PC-9 (cell line): ENCODE measurements at regions not wholly inside any gene's neighbourhood (a gene's known extent, or its start where the extent isn't known, plus 50 kb on each side); places are given as distances from the start of the nearest gene placed in this dataset.
A peak's percentile ranks its signal among the peaks of the same experiment; 100 is the strongest.

Experiments
- BruUV-seq: library from RNA; stranded (reverse); fragments of 400-500 nt; replicated peaks from 2 replicates; lab custom pipeline; 2021; lab: Mats Ljungman, UMichigan
- CTCF ChIA-PET: fragments of 300-600 bp; sonication (Branson Sonifier 250); formaldehyde crosslinking; loops from one replicate; lab custom pipeline; 2022; ENCODE audit warnings: antibody characterized with exemption; lab: Charles Lee
- POLR2A ChIA-PET: fragments of 300-600 bp; sonication (Branson Sonifier 250); formaldehyde crosslinking; loops from one replicate; lab custom pipeline; 2022; ENCODE audit warnings: antibody characterized with exemption; ENCODE audit not compliant: unreplicated experiment; lab: Charles Lee
- DNase-seq, 2 experiments: peaks; one replicate each; pipeline versions ENCODE4 v3.0.0 to v3.0.0-alpha.2; 2015 to 2022; ENCODE audit warnings: mixed read lengths in 1 of 2
- H2AFZ ChIP-seq: fragments of 200-600 bp; sonication (generic); 2 replicates; pipeline ENCODE4 v1.8.1; 2017; ENCODE audit warnings: antibody characterized with exemption
- H3F3A ChIP-seq: fragments of 200-600 bp; sonication (generic); 2 replicates; pipeline ENCODE4 v1.8.1; 2017; ENCODE audit warnings: antibody characterized with exemption, mild to moderate bottlenecking, low read depth; ENCODE audit not compliant: insufficient read depth
- H3K27ac ChIP-seq: fragments of 200-600 bp; sonication (generic); 2 replicates; pipeline ENCODE4 v1.6.1; 2016; ENCODE audit warnings: mixed run types
- H3K27me3 ChIP-seq: fragments of 200-600 bp; sonication (generic); 2 replicates; pipeline ENCODE4 v1.6.1; 2016; ENCODE audit warnings: low read depth, mixed run types; ENCODE audit not compliant: insufficient read depth
- H3K36me3 ChIP-seq: fragments of 200-600 bp; sonication (generic); 2 replicates; pipeline ENCODE4 v1.6.1; 2016; ENCODE audit warnings: low read depth, mixed run types
- H3K4me1 ChIP-seq: fragments of 200-600 bp; sonication (generic); replicated peaks from 2 replicates; pipeline ENCODE4 v1.6.1; 2016; ENCODE audit warnings: mixed run types; ENCODE audit not compliant: insufficient read depth
- H3K4me2 ChIP-seq: fragments of 200-600 bp; sonication (generic); 2 replicates; pipeline ENCODE4 v1.6.1; 2017; ENCODE audit warnings: mixed run types
- H3K4me3 ChIP-seq: fragments of 200-600 bp; sonication (generic); 2 replicates; pipeline ENCODE4 v1.6.1; 2016; ENCODE audit warnings: mixed run types
- H3K79me2 ChIP-seq: fragments of 200-600 bp; sonication (generic); 2 replicates; pipeline ENCODE4 v1.6.1; 2017; ENCODE audit warnings: low read depth, mixed run types
- H3K9me2 ChIP-seq: fragments of 200-600 bp; sonication (generic); 2 replicates; pipeline ENCODE4 v1.8.1; 2017; ENCODE audit warnings: mild to moderate bottlenecking; ENCODE audit not compliant: insufficient read depth
- H3K9me3 ChIP-seq: fragments of 200-600 bp; sonication (generic); 2 replicates; pipeline ENCODE4 v1.8.1; 2016; ENCODE audit warnings: low read depth; ENCODE audit not compliant: insufficient read depth
- H4K20me1 ChIP-seq: fragments of 200-600 bp; sonication (generic); 2 replicates; pipeline ENCODE4 v1.8.1; 2017; ENCODE audit not compliant: insufficient read depth
- CTCF ChIP-seq: fragments of 200-600 bp; sonication (generic); conservative IDR thresholded peaks from 2 replicates; pipeline ENCODE4 v1.6.1; 2017; ENCODE audit warnings: mixed run types, antibody characterized with exemption, mild to moderate bottlenecking, moderate library complexity
- EZH2 ChIP-seq: fragments of 200-600 bp; sonication (generic); IDR thresholded peaks from 2 replicates; pipeline ENCODE4 v1.8.0; 2017; ENCODE audit warnings: antibody characterized with exemption, low read depth
- intact Hi-C: fragments of 100-400 bp; cut with micrococcal nuclease; formaldehyde crosslinking; loops from one replicate; pipeline ENCODE4 v1.10.0; 2022; ENCODE audit not compliant: unreplicated experiment

DNA sequence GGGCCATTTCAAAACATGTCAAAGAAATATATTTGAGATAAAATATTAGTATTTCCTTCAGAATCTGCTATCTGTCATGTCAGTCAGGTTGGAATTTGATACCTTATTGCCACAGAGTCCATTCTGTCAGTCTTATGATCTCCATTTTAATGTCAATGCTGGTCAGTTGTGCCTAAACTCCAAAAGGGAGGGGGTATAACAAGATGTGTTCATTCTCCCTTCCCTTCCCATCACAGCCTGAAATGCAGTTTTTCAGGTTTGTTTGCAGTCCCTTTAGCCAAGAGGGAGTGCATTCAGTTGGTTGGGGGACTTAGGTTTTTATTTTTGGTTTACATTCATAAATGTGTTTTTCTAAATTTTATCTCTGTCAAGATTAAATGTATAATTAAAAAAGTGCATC lies 59.8 kb upstream of the INHBA start:
- intact Hi-C loops = no loop called here
- TF ChIP-seq CTCF = no peak
- TF ChIP-seq EZH2 = no peak
- DNase-seq = no peak
- no TSS peak for BruUV-seq
- Histone ChIP-seq H3K9me2 (no peaks in the 10 kb centered on the region), H3K36me3 (no peaks in the 10 kb centered on the region), H2AFZ (no peak overlapping the region), H3K4me3 (no peak overlapping the region), H3K27ac (no peak overlapping the region), H3K27me3 (no peaks in the 10 kb centered on the region), H3F3A (no peaks in the 10 kb centered on the region), H3K4me2 (no peak overlapping the region), H3K79me2 (no peaks in the 10 kb centered on the region), H3K9me3 (no peaks in the 10 kb centered on the region; the same call in 1 of the 2 replicates), H4K20me1 (no peaks in the 10 kb centered on the region), H3K4me1 (no peaks in the 10 kb centered on the region; the same call in 1 of the 2 replicates)
- ChIA-PET CTCF (no interaction called here), POLR2A (no interaction called here)

GRCh38 chr7:41760293-41760692 lies 57.4 kb upstream of the INHBA start:
- CTCF ChIA-PET = interaction anchor here (0.6 kb wide), 1 partner anchor 1119 kb away, joined by 5 read pairs; no protein-coding TSS in a partner anchor
- Histone ChIP-seq H3K79me2 (no peaks in the 10 kb centered on the region), H3K4me2 (peak overlapping the region; percentile 8; the same call in 1 of the 2 replicates), H3K4me1 (no peaks in the 10 kb centered on the region; the same call in 1 of the 2 replicates), H3K9me2 (no peaks in the 10 kb centered on the region), H2AFZ (peak overlapping the region; percentile 40), H3F3A (no peaks in the 10 kb centered on the region), H3K27me3 (no peaks in the 10 kb centered on the region), H3K4me3 (no peak overlapping the region), H3K36me3 (no peaks in the 10 kb centered on the region), H4K20me1 (no peaks in the 10 kb centered on the region), H3K27ac (no peak overlapping the region), H3K9me3 (peaks cover 12% of the 10 kb centered on the region)
- no peak for TF ChIP-seq EZH2
- no peak for TF ChIP-seq CTCF
- DNase-seq = no peak
- no TSS peak for BruUV-seq
- POLR2A ChIA-PET = interaction anchor here (0.6 kb wide), 1 partner anchor 459 kb away, joined by 3 read pairs; no protein-coding TSS in a partner anchor
- intact Hi-C loops = no loop called here

- no peaks in the 10 kb centered on the region for H3K9me2 ChIP-seq
- no peaks in the 10 kb centered on the region for H3F3A ChIP-seq
- TF ChIP-seq CTCF = no peak
- TF ChIP-seq EZH2 = no peak
- no peak overlapping the region for H3K4me3 ChIP-seq
- no peak overlapping the region for H2AFZ ChIP-seq
- no peaks in the 10 kb centered on the region; the same call in 1 of the 2 replicates for H3K4me1 ChIP-seq
- intact Hi-C loops = no loop called here
- H4K20me1 ChIP-seq = no peaks in the 10 kb centered on the region
- no peaks in the 10 kb centered on the region for H3K27me3 ChIP-seq
- H3K79me2 ChIP-seq = no peaks in the 10 kb centered on the region
- CTCF ChIA-PET = no interaction called here
- H3K9me3 ChIP-seq = peaks cover 16% of the 10 kb centered on the region
- no peak overlapping the region for H3K4me2 ChIP-seq
- no TSS peak for BruUV-seq
- no peak overlapping the region for H3K27ac ChIP-seq
- POLR2A ChIA-PET = no interaction called here
- DNase-seq = peak in 1 of 2 experiments; percentile 43
- no peaks in the 10 kb centered on the region for H3K36me3 ChIP-seq
Measured at GRCh38 chr7:41758321-41758720, 55.4 kb upstream of the INHBA start.
